ENCODE measurements at regions not wholly inside any gene's neighbourhood (a gene's known extent, or its start where the extent isn't known, plus 50 kb on each side); places are given as distances from the start of the nearest gene placed in this dataset.

- no peaks in the 10 kb centered on the region for H3K79me2 ChIP-seq (ENCODE audit: insufficient read depth, low read length)
- H3K4me1 ChIP-seq (ENCODE audit: control insufficient read depth in 1 of 2, insufficient read depth in 2 of 2, low read length in 2 of 2): peaks cover 7% of the 10 kb centered on the region in 2 donors
- H3K36me3 Mint-ChIP-seq: no peaks in the 10 kb centered on the region
- intact Hi-C loops (cut with micrococcal nuclease): no loop called here
- H3K4me3 ChIP-seq (replicated peaks in 1 of 3; ENCODE audit: low read depth in 2 of 3, low read length in 3 of 3): no peak overlapping the region
- peaks cover 22% of the 10 kb centered on the region for H3K4me1 Mint-ChIP-seq
- DNase-seq: no peak
- no peak overlapping the region for H3K27ac ChIP-seq (ENCODE audit: low read depth in 1 of 2, low read length in 2 of 2)
- H3K4me2 ChIP-seq (replicated peaks; ENCODE audit: extremely low read depth, low read length, poor library complexity, severe bottlenecking): no peak overlapping the region
- TF ChIP-seq CTCF (IDR thresholded peaks at IDR 0.05): no peak
- H4K20me1 ChIP-seq (ENCODE audit: insufficient read depth, low read length): no peaks in the 10 kb centered on the region
- WGBS (ENCODE audit: insufficient coverage): 29% methylated on average over 8 of the region's 14 CpGs
- no peak overlapping the region for H3K4me3 Mint-ChIP-seq
- H3K27me3 ChIP-seq (ENCODE audit: control insufficient read depth in 2 of 2, insufficient read depth in 2 of 2, low read length in 2 of 2): no peaks in the 10 kb centered on the region
- no peak overlapping the region for H3K9ac ChIP-seq (ENCODE audit: insufficient read depth, low read length, poor library complexity, severe bottlenecking)
- H3K27ac Mint-ChIP-seq: peak overlapping the region in 1 of 7 donors; percentile 52
- H3K9me3 Mint-ChIP-seq: peaks cover 0 to 1% (median 0%) of the 10 kb centered on the region in 7 donors
- H3K27me3 Mint-ChIP-seq (ENCODE audit: low read depth in 3 of 3): peaks cover 0 to 7% (median 0%) of the 10 kb centered on the region in 3 donors
- peak overlapping the region; percentile 3 for H2AFZ ChIP-seq (ENCODE audit: insufficient read depth, low read depth, low read length, poor library complexity, severe bottlenecking)
- no peaks in the 10 kb centered on the region for H3K9me3 ChIP-seq (replicated peaks in 1 of 2; ENCODE audit: control insufficient read depth in 1 of 2, insufficient read depth in 1 of 2, low read length in 2 of 2)
- H3K36me3 ChIP-seq (replicated peaks in 1 of 2; ENCODE audit: control insufficient read depth in 1 of 2, insufficient read depth in 2 of 2, low read length in 2 of 2): no peaks in the 10 kb centered on the region
Observed at GRCh38 chr2:172329774-172330671, 97.4 kb upstream of the ITGA6 start.

- Histone ChIP-seq H3K36me3 (replicated peaks in 1 of 2; ENCODE audit: control insufficient read depth in 1 of 2, insufficient read depth in 2 of 2, low read length in 2 of 2) (no peaks in the 10 kb centered on the region), H2AFZ (ENCODE audit: insufficient read depth, low read depth, low read length, poor library complexity, severe bottlenecking) (no peak overlapping the region), H3K4me2 (replicated peaks; ENCODE audit: extremely low read depth, low read length, poor library complexity, severe bottlenecking) (no peak overlapping the region), H3K9me3 (replicated peaks in 1 of 2; ENCODE audit: control insufficient read depth in 1 of 2, insufficient read depth in 1 of 2, low read length in 2 of 2) (no peaks in the 10 kb centered on the region), H3K4me1 (ENCODE audit: control insufficient read depth in 1 of 2, insufficient read depth in 2 of 2, low read length in 2 of 2) (peaks cover 7% of the 10 kb centered on the region in 2 donors), H3K79me2 (ENCODE audit: insufficient read depth, low read length) (no peaks in the 10 kb centered on the region), H4K20me1 (ENCODE audit: insufficient read depth, low read length) (no peaks in the 10 kb centered on the region), H3K9ac (ENCODE audit: insufficient read depth, low read length, poor library complexity, severe bottlenecking) (no peak overlapping the region), H3K4me3 (replicated peaks in 1 of 3; ENCODE audit: low read depth in 2 of 3, low read length in 3 of 3) (no peak overlapping the region), H3K27ac (ENCODE audit: low read depth in 1 of 2, low read length in 2 of 2) (no peak overlapping the region), H3K27me3 (ENCODE audit: control insufficient read depth in 2 of 2, insufficient read depth in 2 of 2, low read length in 2 of 2) (no peaks in the 10 kb centered on the region)
- TF ChIP-seq CTCF (IDR thresholded peaks at IDR 0.05): no peak
- Mint-ChIP-seq H3K36me3 (no peaks in the 10 kb centered on the region), H3K4me1 (peaks cover 26% of the 10 kb centered on the region), H3K4me3 (no peak overlapping the region), H3K27me3 (ENCODE audit: low read depth in 3 of 3) (peaks cover 0 to 7% (median 0%) of the 10 kb centered on the region in 3 donors), H3K27ac (no peak overlapping the region), H3K9me3 (peaks cover 0 to 1% (median 0%) of the 10 kb centered on the region in 7 donors)
- no CpG with 5 or more reads among the region's 8 CpGs for WGBS (ENCODE audit: insufficient coverage)
- intact Hi-C loops (cut with micrococcal nuclease): no loop called here
- no peak for DNase-seq
Observed at GRCh38 chr2:172332507-172332906, 94.9 kb upstream of the ITGA6 start.
